K562 (cell line): ENCODE measurements at regions not wholly inside any gene's neighbourhood (a gene's known extent, or its start where the extent isn't known, plus 50 kb on each side); places are given as distances from the start of the nearest gene placed in this dataset.
A peak's percentile ranks its signal among the peaks of the same experiment; 100 is the strongest.

Experiments used
- ETV5 ChIP-seq: sonication (generic); formaldehyde crosslinking; IDR thresholded peaks from 2 replicates; pipeline ENCODE4 v1.4.0; 2020; ENCODE audit warnings: low read depth, mild to moderate bottlenecking, missing genetic modification reagents
- KDM5B ChIP-seq: fragments of 200-600 bp; sonication (generic); IDR thresholded peaks from 2 replicates; pipeline ENCODE4 v1.6.1; 2012; ENCODE audit warnings: low read depth, mild to moderate bottlenecking, moderate library complexity, low read length, control low read depth, inconsistent platforms; ENCODE audit not compliant: insufficient replicate concordance
- SAP30 ChIP-seq: fragments of 200-600 bp; sonication (generic); IDR thresholded peaks from 2 replicates; pipeline ENCODE4 v1.6.1; 2012; ENCODE audit warnings: borderline replicate concordance, low read depth, mild to moderate bottlenecking, moderate library complexity, low read length, control low read depth, inconsistent platforms; ENCODE audit not compliant: insufficient read depth, poor library complexity, severe bottlenecking
- SMAD3 ChIP-seq: fragments of 450-650 bp; formaldehyde crosslinking; conservative IDR thresholded peaks from 2 replicates; pipeline ENCODE4 v1.4.0; 2020; ENCODE audit warnings: mild to moderate bottlenecking
- SMARCA5 ChIP-seq: fragments of 450-650 bp; IDR thresholded peaks from 2 replicates; pipeline ENCODE4 v1.6.1; 2016
- SMARCC2 ChIP-seq: fragments of 450-650 bp; IDR thresholded peaks from 2 replicates; pipeline ENCODE4 v1.6.1; 2017; ENCODE audit warnings: antibody characterized with exemption, moderate library complexity, mild to moderate bottlenecking, low read depth
- TGIF2 ChIP-seq: sonication (generic); formaldehyde crosslinking; IDR thresholded peaks from 2 replicates; pipeline ENCODE4 v1.8.1; 2022; ENCODE audit warnings: mild to moderate bottlenecking, missing genetic modification reagents, moderate library complexity
- TF ChIP-seq, protein P1 (sequence below), 2 experiments: IDR thresholded peaks in 1 of 2; conservative IDR thresholded peaks in 1 of 2; 2 replicates each; pipeline ENCODE4 v1.6.1; 2016; ENCODE audit warnings: low read depth in 2 of 2, mild to moderate bottlenecking in 1 of 2, missing compliant biosample characterization in 1 of 2, missing genetic modification characterization in 1 of 2, moderate library complexity in 1 of 2
- TF ChIP-seq, protein P2 (sequence below): fragments of 200-800 bp; sonication (Bioruptor generic); IDR thresholded peaks from 2 replicates; pipeline ENCODE4 v1.6.1; 2017; ENCODE audit warnings: missing genetic modification characterization, missing compliant biosample characterization
- TF ChIP-seq, protein P3 (sequence below): fragments of 250-450 bp; sonication (Bioruptor Pico); IDR thresholded peaks from 2 replicates; pipeline ENCODE4 v1.4.0; 2020
- TF ChIP-seq, protein P4 (sequence below): fragments of 450-650 bp; IDR thresholded peaks from 2 replicates; pipeline ENCODE4 v1.6.1; 2016; ENCODE audit warnings: mild to moderate bottlenecking
- TF ChIP-seq, protein P5 (sequence below), 3 experiments: IDR thresholded peaks in 2 of 3; conservative IDR thresholded peaks in 1 of 3; 2 replicates each; pipeline ENCODE4 v1.5.1; 2011 to 2012; ENCODE audit warnings: low read length in 3 of 3, mild to moderate bottlenecking in 3 of 3, control low read depth in 2 of 3, improper control_type of control experiment in 1 of 3, inconsistent platforms in 1 of 3, low read depth in 1 of 3, mixed read lengths in 1 of 3, moderate library complexity in 1 of 3; ENCODE audit not compliant: insufficient read depth in 2 of 3
- TF ChIP-seq, protein P6 (sequence below): fragments of 250-450 bp; sonication (Bioruptor Pico); IDR thresholded peaks from 2 replicates; pipeline ENCODE4 v1.5.0; 2021

DNA sequence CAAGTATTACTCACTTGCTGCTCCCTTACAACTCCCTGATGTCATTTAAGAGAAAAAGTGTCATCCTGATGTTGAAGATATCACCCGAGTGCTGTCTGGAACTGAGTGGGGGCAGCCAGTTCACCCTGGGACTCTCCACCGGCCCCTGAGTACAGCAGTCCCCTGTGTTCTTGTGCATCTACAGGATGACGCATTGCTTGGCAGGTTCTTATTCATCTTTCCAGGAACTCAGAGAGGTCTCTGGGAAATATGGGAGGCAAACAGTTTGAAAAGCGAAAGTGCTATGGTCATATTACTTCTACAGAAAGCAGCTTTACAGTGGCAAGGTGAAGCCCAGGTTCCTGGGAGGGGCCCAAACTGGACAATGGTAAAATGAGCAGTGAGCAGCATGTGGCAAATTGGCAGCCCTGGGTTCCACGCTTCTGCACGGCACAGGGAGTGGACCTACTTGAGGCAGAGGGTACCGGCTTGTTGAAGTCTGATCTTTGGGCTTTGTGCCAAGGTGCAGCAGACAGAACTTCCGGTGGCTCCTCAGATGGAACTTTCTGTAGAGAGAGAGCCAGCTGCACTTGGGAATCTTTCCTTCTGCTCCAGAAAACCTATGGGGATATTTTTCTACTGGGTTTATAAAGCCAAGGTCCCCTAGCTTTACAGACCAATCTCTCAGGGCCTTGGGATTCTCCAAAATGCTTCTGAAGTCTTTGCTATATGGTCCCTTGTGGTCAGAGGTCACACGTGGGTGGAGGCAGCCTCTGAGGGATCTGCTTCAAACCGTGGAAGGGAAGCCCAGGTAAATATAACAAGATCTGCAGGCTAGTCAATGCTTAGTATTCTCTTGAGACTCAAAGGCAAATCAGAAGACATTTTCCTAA lies 128.3 kb downstream of the MAP3K7 start (continued):
- TF ChIP-seq, protein P1, sequence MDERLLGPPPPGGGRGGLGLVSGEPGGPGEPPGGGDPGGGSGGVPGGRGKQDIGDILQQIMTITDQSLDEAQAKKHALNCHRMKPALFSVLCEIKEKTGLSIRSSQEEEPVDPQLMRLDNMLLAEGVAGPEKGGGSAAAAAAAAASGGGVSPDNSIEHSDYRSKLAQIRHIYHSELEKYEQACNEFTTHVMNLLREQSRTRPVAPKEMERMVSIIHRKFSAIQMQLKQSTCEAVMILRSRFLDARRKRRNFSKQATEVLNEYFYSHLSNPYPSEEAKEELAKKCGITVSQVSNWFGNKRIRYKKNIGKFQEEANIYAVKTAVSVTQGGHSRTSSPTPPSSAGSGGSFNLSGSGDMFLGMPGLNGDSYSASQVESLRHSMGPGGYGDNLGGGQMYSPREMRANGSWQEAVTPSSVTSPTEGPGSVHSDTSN (CRISPR knock-in tag; IDR thresholded peaks at IDR 0.05; ENCODE audit: low read depth), result no peak
- TF ChIP-seq, protein P1 (tag; conservative IDR thresholded peaks at IDR 0.05; ENCODE audit: low read depth), result peak; percentile 77
- TF ChIP-seq ETV5 (peak; percentile 87), SAP30 (no peak), SMARCA5 (no peak), TGIF2 (CRISPR knock-in tag) (no peak), KDM5B (no peak), SMAD3 (CRISPR knock-in tag) (0 out of 2 replicates have a peak, but pooled peaks have one; percentile 9), SMARCC2 (peak; percentile 88)
- TF ChIP-seq, protein P2, sequence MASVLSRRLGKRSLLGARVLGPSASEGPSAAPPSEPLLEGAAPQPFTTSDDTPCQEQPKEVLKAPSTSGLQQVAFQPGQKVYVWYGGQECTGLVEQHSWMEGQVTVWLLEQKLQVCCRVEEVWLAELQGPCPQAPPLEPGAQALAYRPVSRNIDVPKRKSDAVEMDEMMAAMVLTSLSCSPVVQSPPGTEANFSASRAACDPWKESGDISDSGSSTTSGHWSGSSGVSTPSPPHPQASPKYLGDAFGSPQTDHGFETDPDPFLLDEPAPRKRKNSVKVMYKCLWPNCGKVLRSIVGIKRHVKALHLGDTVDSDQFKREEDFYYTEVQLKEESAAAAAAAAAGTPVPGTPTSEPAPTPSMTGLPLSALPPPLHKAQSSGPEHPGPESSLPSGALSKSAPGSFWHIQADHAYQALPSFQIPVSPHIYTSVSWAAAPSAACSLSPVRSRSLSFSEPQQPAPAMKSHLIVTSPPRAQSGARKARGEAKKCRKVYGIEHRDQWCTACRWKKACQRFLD (CRISPR knock-in tag), result peak; percentile 84; the same call in 1 of the 2 replicates
- TF ChIP-seq, protein P3, sequence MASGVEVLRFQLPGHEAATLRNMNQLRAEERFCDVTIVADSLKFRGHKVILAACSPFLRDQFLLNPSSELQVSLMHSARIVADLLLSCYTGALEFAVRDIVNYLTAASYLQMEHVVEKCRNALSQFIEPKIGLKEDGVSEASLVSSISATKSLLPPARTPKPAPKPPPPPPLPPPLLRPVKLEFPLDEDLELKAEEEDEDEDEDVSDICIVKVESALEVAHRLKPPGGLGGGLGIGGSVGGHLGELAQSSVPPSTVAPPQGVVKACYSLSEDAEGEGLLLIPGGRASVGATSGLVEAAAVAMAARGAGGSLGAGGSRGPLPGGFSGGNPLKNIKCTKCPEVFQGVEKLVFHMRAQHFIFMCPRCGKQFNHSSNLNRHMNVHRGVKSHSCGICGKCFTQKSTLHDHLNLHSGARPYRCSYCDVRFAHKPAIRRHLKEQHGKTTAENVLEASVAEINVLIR (CRISPR knock-in tag), result 0 out of 2 replicates have a peak, but pooled peaks have one; percentile 7
- TF ChIP-seq, protein P4, sequence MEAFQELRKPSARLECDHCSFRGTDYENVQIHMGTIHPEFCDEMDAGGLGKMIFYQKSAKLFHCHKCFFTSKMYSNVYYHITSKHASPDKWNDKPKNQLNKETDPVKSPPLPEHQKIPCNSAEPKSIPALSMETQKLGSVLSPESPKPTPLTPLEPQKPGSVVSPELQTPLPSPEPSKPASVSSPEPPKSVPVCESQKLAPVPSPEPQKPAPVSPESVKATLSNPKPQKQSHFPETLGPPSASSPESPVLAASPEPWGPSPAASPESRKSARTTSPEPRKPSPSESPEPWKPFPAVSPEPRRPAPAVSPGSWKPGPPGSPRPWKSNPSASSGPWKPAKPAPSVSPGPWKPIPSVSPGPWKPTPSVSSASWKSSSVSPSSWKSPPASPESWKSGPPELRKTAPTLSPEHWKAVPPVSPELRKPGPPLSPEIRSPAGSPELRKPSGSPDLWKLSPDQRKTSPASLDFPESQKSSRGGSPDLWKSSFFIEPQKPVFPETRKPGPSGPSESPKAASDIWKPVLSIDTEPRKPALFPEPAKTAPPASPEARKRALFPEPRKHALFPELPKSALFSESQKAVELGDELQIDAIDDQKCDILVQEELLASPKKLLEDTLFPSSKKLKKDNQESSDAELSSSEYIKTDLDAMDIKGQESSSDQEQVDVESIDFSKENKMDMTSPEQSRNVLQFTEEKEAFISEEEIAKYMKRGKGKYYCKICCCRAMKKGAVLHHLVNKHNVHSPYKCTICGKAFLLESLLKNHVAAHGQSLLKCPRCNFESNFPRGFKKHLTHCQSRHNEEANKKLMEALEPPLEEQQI, result 0 out of 2 replicates have a peak, but pooled peaks have one; percentile 37
- TF ChIP-seq, protein P5, sequence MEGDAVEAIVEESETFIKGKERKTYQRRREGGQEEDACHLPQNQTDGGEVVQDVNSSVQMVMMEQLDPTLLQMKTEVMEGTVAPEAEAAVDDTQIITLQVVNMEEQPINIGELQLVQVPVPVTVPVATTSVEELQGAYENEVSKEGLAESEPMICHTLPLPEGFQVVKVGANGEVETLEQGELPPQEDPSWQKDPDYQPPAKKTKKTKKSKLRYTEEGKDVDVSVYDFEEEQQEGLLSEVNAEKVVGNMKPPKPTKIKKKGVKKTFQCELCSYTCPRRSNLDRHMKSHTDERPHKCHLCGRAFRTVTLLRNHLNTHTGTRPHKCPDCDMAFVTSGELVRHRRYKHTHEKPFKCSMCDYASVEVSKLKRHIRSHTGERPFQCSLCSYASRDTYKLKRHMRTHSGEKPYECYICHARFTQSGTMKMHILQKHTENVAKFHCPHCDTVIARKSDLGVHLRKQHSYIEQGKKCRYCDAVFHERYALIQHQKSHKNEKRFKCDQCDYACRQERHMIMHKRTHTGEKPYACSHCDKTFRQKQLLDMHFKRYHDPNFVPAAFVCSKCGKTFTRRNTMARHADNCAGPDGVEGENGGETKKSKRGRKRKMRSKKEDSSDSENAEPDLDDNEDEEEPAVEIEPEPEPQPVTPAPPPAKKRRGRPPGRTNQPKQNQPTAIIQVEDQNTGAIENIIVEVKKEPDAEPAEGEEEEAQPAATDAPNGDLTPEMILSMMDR (IDR thresholded peaks at IDR 0.05 in 2 of 3, conservative IDR thresholded peaks at IDR 0.05 in 1 of 3; ENCODE audit: insufficient read depth in 2 of 3, low read depth in 1 of 3, low read length in 3 of 3), result no peak
- TF ChIP-seq, protein P6, sequence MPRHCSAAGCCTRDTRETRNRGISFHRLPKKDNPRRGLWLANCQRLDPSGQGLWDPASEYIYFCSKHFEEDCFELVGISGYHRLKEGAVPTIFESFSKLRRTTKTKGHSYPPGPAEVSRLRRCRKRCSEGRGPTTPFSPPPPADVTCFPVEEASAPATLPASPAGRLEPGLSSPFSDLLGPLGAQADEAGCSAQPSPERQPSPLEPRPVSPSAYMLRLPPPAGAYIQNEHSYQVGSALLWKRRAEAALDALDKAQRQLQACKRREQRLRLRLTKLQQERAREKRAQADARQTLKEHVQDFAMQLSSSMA (CRISPR knock-in tag), result no peak
